EL (cell line): ENCODE measurements at regions not wholly inside any gene's neighbourhood (a gene's known extent, or its start where the extent isn't known, plus 50 kb on each side); places are given as distances from the start of the nearest gene placed in this dataset.

Experiments used
- DNase-seq: peaks from one replicate; pipeline ENCODE4 v3.0.0-alpha.2; 2016

DNA sequence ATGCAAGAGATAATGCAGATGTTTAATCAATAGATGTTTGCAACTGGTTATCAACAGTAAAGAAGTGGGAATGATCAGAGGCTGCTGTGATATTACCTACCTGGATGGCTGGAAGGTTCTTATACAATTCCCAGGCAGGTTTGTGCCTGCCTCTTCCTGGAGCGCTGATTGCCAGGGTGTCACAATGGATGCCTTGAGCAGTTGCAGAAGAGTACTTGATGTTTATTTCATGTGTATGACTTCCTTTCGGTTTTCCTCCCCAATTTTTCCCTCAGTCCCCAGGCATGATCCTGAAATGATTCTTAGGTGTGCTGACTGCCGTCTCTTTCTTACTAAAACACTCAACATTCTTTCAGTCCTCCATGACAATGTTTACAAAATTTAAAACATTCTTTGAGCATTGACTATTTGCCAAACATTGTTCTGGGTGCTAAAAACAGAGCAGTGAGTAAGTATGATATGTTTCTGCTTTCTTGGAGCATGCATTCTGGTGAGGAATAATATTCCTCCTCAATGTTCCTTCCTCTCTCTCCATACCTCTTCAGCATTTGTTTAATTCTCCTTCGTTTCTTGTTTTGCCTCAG, 416.6 kb upstream of the TRIB2 start:
- DNase-seq, result no peak

DNA sequence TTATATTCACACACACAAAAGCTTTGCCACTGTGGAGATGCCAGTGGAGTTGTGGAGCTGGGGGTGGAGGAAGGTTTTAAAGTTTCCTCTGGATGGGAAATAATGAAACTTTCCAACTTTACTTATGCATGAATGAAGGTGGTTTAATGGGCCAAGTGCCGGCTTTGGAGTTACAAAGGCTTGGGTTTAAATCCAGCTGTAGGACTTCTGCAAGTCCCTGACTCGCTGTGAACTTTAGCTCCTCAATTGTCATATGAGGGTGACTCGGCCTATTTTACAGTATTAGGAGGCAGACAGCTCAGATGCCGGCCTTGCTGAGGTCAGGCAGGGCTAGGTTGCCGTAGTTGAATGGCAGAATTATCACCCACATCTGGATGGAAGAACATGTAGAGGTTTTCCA, 415.8 kb upstream of the TRIB2 start:
- DNase-seq, result no peak

DNA sequence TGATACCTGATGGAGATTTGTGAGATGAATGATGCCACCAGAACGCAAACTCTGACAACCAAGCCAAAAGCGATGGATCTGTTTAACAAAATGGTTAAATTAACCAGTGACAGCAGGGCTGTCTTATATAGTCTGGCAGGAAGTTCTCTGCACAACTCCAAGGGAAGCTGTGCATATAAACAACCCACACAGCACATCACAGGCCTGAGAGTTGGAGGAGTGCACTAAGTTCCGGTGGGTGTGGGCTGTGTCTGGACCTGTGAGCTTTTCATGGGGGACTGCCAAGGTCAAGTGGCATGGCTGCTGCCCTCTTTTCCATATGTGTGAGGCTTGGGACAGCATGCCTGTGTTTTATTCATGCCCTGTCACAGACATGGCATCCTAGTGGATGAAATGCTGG, 414.6 kb upstream of the TRIB2 start:
- no peak for DNase-seq

DNA sequence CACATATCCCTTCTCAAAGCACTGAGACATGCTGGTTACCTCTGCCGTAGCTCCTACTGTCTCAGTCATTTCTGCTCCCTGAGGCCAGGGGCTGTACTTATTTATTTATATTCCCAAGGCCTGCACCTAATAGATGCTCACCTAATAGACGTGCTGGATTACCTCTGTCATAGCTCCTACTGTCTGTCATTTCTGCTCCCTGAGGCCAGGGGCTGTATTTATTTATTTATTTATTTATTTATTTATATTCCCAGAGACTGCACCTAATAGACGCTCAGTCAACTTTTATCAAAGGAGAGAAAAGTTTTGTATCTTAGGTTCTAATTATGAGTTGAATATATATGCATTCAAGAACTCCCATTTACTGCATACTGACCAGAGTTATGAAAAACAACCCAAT, 414.0 kb upstream of the TRIB2 start:
- no peak for DNase-seq

DNA sequence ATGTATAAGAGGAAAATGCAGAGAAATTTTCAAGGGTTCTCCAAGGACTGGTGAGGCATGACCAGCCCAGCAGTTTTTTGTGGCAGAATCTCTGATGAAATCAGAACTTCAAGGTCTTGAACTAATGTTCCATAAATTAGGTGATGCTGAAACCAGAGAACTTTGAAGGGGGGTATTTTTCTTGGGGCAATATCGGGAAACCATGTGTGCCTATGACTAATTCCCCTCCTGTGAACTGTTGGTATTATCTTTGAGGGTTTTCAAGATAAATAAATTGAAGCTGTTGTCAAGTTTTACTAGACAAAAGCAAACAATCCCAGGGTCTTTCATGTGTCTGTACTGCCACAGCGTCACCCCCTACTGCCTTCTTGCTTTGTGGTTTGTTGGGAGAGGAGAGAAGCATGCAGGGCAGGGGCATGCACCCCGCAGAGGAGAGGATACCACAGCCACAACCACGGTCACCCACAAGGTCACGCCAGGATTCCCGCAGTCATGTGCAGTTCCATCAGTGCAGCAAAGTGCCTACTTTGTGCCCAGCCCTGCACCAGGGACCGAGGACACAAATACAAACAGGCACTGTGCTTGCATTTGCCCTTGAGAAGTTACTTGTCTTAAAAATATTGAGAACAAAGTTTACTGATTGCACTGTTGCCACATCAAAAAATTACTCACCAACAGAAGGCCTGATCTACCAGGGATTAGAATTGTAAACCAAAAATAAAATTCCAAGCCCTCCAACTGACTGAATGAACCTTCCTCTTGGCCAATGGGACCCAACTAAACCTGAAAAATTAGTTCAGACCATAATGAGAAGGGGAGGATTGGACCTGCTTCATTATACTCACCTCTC, 413.3 kb upstream of the TRIB2 start:
- peak; percentile 85 for DNase-seq

DNA sequence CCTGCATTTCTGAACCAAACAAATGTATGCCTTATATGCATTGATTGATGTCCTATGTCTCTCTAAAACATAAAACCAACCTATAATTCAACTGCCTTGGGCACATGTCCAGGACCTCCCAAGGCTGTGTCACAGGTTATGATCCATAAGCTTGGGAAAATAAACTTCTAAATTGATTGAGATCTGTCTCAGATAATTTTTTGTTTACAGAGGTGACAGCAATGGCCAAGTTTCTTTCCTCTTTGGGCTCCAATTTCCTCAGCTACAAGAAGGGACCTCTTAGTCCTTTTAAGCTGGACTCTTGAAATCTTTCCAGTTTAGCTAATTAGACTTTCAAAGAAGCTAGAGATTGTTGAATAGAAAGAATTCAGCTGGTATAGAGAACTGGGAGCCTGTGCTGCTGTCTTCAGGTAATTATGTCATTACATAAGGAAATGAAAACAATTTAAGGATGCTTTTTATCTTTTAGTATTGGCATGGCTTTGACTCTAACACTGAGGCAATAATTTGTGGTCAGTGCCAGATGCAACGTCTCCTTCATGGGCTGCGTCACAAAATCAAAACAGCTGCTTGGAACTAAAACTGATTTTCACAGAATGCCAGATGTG, 412.1 kb upstream of the TRIB2 start:
- no peak for DNase-seq

DNA sequence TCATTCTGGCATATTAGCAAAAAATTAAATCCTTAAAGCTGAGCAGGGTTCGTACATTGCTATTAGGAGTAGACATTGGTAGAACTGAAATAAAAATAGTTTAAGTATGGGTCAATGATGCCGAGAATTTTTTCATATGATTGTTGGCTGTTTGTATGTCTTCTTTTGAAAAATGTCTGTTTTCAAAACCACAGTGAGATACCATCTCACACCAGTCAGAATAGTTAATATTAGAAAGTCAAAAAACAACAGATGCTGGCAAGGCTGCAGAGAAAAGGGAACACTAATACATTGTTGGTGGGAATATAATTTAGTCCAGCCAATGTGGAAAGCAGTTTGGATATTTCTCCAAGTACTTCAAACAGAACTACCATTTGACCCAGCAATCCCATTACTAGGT, 410.8 kb upstream of the TRIB2 start:
- DNase-seq, result no peak

DNA sequence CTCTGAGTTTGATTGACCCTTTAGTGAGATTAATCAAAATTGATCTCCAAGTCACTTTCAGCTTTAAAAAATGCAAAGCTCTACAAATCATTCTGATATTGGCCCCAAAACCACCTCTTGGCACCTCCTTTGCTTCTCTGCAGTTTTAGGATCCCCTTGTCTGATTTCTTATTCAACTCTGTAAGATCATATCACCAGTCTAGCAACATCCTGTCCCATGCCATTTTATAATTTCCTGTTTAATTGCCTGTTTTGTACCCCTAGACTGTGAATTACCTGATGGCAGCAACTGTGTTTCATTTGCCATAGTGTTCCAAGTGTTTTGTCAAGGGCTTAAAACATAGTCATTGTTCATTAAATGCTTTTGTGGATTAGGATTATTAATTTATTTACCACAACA, 406.3 kb upstream of the TRIB2 start:
- DNase-seq, result no peak

DNA sequence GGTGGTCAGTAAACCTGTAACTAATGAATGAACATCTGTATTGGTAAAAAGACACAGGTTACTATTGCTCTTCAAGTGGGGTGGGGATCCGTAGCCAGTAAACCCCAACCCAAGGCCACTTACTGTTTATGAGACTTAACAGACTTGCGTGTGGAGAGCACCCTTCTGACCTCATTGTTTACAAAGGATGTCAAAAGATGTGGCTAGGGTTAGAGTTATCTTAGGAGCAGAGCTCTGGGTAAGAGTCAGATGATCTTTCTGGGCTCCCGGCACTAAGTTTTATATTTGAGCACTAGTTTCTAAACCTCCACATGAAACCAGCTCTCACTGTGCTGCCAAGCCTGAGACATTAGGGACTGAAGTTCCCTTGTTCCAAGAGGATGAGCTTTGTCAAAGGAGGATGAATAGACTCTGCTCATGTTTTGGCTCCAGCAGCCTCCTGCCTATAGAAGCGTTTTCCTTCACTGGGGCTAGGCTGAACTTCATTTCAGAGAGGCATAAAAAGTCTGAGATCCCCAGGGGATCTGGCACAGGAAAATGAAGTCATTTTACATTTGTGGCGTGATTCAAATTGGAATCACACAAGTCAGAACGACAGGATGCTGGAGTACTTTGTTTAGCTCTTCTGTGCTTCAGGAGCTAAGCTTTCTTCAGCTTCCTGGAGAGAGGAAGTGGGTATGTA, 403.1 kb upstream of the TRIB2 start:
- DNase-seq, result no peak

DNA sequence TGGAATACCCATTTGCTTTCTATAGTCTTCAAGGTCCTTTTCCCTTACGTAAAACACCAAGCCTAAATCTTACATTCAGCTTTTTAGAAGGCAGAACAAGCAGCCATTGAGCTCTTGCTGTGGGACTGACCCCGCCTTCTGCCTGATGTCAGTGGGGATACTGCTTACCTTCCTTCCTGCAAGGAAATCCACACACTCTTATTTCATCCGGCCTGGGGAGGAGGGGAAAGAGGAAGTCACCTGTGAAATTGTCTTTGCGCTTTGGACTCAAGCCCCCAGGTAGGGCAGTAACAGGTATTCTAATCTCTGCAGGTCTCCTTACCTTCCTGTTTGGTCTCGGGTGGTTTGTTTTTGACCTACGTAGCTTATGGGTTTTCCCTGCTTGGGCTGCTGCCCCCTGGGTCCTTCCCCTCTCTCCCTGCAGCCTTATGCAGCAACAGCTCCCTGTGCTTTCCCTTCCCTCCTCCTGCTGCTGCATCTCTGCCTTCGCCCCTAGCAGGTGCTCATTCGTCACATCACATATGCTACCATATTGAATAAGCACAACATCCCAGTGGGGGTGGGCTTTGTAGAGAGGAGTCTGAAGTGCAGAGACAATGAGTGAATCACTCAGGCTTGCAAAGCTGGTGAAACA, 402.5 kb upstream of the TRIB2 start:
- no peak for DNase-seq

DNA sequence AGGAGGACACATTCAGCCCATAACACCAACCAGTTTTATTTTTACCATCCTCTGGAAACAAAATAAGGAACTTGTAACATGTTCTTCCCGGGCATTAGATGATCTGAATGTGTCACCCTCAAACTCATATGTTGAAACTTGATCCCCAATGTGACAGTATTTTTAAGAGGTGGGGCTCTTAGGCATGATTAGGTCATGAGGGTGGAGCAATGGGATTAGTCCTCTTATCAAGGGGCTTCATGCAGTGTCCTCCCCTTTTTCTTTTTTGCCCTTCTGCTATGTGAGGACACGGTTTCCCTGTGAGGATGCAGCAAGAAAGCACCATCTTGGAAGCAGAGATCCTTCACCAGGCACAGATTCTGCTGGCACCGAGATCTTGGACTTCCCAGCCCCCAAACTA, 401.5 kb upstream of the TRIB2 start:
- no peak for DNase-seq

DNA sequence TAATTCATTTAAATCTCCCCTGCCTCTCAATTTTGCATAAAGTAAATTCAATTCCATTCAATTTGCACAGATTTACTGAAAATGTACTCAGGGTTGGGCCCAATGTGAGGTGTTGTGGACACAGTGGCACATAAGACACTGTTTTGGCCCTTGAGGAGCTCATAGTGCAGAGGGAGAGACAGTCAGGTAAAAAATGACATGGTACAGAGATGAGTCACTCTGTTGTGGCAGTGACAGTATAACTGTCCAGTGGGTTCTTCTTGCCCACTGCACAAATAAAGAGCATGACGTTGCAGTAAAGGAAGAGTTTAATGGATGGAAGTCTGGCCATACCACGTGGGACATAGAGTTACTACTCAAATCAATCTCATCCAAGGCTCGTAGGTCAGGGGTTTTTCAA, 400.3 kb upstream of the TRIB2 start:
- DNase-seq, result no peak

DNA sequence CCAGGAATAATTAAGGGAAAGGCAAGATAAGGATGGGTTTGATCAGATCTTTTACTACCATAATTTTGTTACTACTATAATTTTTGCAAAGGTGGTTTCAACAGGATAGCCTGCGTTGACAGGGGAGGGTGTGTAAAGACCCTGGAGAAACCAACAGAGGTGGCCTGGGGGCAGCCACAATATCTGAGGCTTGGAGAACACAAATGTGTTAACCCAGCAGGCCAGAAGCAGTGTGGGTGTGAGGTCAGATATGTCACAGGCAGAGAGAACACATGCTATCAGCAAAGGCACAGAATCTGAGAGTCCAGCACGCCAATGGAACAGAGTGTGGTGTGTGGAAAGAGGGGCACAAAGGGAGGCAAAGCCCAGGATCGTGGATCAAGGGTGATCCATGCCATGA, 399.4 kb upstream of the TRIB2 start:
- DNase-seq, result no peak

DNA sequence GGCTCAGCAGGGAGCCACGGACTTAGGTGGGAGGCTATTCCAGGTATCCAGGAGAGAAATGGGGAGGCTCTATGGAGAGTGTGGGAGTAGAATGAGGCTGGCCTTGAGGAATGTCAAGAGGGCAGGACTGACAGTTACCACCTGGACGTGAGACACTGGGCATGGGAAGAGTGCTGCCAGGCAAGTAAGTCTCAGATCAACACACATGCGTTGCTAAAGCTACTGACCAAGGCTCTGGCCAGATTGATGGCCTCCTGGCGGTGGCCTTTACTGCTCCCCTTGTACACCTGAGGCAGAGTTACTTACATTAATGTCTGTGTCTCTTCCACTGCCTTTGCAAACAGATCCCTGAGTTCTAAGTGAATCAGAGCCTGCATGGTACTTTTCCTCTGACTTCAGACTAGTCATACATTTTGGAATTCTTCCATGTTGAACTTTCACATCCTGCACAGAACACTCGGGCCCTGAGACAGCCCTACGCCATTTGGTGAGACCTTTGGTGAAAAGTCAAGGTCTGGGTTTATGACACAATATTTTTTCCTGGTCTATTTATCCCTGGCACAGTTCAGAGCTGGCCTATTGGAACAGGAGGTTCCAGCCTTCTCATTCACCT, 398.8 kb upstream of the TRIB2 start:
- peak; percentile 89 for DNase-seq

DNA sequence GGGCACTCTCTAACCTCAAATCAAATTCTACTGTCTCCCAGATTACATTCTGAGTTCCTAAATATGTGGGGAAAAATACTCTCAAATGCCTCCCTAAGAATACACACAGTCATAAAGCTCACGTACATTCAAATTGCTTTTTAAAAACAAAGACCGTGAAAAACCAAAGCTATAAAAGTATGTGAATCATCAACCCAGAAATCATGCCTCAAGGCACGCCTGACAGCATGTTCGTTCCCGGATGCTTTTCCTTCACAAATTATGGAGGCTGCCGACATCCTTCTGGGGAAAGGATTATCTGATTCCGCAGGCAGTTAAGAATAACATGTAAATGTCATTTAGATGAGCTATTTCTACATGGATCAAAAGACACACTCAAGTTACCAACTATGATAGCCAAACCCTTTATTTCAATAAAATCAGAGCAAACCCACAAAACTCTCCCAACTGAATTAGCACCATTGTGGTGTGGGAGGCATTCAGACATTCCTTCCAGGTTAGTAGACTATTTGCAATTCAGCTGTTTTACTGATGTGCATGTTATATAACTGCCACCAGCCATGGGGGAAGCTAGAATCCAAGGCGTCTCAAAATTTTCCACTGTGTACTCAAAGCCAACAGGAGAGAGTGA, 398.2 kb upstream of the TRIB2 start:
- DNase-seq, result peak; percentile 94

DNA sequence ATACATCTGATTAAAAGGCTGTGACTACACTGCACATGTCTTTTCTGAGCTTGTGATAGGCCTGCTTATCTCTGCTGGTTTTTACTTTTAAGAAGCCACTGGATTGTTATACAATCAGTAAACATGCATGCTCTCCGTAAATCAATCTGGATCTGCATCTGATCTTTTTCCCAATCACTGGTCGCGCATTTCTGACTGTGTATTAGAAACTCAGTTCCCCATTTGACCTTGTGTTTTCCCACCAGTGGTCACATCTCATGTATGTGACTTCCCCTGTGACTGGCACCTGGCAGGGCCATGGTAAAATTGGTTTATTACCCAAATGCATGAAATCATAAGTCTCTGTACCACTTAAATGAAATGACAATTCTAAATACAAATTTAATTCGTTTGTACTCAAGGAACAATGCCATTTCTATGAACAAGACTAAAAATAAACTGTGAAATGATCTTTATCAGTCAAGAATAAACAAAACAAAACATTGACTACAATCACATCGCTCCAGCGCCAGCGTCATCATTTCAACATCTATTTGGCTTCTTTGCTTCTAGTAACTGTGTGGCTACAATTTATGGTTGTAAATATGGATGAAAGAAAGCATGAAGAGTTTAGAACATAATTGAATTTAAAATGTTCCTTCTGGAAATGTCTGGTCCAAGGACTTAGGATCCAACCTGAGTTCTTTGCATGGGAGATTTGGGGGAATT, 396.6 kb upstream of the TRIB2 start:
- DNase-seq, result no peak

DNA sequence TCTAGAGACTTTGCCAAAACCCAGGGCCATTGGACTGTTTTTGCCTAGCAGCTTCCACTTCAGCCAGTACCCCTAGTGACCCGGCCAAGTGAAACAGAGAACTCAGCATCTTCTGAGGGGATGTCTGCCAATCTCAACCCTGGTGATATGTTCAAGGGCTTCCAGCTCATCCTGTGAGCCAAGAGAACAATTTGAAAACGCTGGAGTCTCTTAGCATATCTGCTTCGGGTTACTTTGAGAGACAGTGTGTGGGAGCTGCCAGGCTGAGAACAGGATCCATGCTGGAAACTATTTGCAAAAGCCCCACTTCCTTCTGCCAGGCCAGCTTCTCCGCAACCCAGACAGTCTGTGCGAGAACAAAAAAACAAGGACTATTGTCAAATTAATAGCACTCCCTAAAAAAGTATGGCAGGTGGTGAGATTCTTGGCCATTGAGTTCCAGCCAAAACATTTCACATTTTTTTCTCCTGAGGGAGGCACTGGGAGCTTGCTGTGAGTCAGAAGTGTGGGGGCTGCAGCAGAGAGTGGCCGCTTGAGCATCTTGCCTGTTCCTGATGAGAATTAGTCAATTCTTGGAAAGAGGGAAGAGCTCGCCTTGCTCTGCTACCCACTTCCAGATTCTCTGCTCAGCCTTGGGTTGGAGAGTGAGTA, 395.6 kb upstream of the TRIB2 start:
- peak; percentile 93 for DNase-seq

DNA sequence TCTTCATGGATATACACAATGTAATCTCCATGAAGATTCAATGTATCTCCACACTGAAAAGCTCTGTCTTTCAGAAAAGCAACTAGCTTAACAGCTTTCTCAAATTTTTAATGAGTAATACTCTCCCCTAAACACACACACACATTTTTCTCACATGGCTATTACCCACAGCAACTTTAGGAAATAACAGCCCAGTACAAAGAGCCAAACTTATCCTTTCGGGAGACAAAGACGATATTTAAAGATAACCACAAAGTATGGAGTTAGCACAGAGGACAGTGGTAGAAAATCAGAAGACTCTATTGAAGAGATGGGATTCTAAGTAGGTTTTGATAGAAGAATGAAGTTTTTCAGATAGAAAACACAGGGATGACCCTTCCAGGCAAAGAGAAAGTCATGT, 394.9 kb upstream of the TRIB2 start:
- DNase-seq, result peak; percentile 24

DNA sequence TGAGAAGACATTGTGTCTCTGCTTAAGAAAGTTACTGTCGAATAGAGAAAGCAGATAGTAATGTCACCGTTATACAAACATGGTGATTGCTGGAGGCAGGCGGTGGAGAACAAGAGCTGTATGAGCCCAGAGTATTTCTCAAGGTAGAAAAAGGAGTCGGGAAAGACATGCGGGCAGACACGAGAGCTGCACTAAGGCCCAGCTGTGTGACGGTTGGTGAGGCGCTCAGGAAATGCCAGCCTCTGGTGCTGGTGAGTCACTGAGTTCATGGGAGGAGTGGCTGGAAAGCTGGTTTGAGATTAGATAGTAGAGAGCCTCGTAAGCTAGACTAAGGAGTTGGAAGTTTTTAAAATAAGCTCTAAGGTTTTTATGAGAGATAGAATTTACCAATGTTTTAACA, 390.9 kb upstream of the TRIB2 start:
- peak; percentile 69 for DNase-seq

DNA sequence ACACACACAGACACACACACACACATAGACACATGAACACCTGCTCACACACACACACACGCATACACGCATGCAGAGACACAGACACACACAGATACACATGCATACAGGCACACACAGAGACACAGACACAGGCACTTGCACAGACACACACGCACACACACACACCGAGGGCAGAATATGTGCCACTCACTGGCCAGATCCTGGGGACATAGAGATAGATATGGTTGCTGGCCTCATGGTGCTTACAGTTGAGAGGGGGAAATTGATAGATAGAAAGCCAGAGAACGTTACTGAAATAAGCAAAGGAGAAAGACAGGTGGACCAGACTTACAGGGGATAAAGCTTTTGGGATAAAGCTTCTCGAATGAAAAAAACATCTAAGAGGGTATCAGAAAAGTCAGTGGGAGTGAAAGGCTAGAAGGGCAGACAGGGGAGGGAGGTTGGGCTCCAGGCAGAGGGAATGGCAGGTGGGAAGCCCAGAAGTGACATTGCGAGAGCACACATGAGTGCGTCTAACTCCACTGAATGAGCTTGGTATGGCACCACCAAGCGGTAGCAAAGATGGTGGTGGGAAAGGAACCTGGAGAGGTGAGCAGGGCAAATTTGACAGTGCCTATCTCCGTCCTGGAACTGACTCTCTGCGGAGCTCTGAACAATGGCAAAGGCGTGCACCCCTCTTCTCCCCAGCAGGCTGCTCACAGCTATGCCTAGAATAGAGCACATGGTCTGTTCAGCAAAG, 390.1 kb upstream of the TRIB2 start:
- DNase-seq, result no peak
